ENCODE measurements at regions not wholly inside any gene's neighbourhood (a gene's known extent, or its start where the extent isn't known, plus 50 kb on each side); places are given as distances from the start of the nearest gene placed in this dataset.

GRCh38 chr2:228653884-228654283, 472.4 kb upstream of the SPHKAP start:
- H3K4me3 Mint-ChIP-seq: no peak overlapping the region
- no peak overlapping the region for H3K27ac Mint-ChIP-seq
- no peak overlapping the region for H3K9ac ChIP-seq (ENCODE audit: insufficient read depth, low read length, poor library complexity, severe bottlenecking)
- no peaks in the 10 kb centered on the region for H3K4me1 ChIP-seq (ENCODE audit: control insufficient read depth in 1 of 2, insufficient read depth in 2 of 2, low read length in 2 of 2)
- no peaks in the 10 kb centered on the region for H3K4me1 Mint-ChIP-seq
- no peak overlapping the region for H3K27ac ChIP-seq (ENCODE audit: low read depth in 1 of 2, low read length in 2 of 2)
- no peaks in the 10 kb centered on the region for H3K27me3 Mint-ChIP-seq (ENCODE audit: low read depth in 3 of 3)
- no peak overlapping the region for H2AFZ ChIP-seq (ENCODE audit: insufficient read depth, low read depth, low read length, poor library complexity, severe bottlenecking)
- intact Hi-C loops (cut with micrococcal nuclease): no loop called here
- no peaks in the 10 kb centered on the region for H3K9me3 ChIP-seq (replicated peaks in 1 of 2; ENCODE audit: control insufficient read depth in 1 of 2, insufficient read depth in 1 of 2, low read length in 2 of 2)
- H3K79me2 ChIP-seq (ENCODE audit: insufficient read depth, low read length): no peaks in the 10 kb centered on the region
- H3K27me3 ChIP-seq (ENCODE audit: control insufficient read depth in 2 of 2, insufficient read depth in 2 of 2, low read length in 2 of 2): no peaks in the 10 kb centered on the region
- no peaks in the 10 kb centered on the region for H3K36me3 Mint-ChIP-seq
- H3K4me3 ChIP-seq (replicated peaks in 1 of 3; ENCODE audit: low read depth in 2 of 3, low read length in 3 of 3): no peak overlapping the region
- H3K9me3 Mint-ChIP-seq: no peaks in the 10 kb centered on the region
- no peak for DNase-seq
- TF ChIP-seq, protein P1, sequence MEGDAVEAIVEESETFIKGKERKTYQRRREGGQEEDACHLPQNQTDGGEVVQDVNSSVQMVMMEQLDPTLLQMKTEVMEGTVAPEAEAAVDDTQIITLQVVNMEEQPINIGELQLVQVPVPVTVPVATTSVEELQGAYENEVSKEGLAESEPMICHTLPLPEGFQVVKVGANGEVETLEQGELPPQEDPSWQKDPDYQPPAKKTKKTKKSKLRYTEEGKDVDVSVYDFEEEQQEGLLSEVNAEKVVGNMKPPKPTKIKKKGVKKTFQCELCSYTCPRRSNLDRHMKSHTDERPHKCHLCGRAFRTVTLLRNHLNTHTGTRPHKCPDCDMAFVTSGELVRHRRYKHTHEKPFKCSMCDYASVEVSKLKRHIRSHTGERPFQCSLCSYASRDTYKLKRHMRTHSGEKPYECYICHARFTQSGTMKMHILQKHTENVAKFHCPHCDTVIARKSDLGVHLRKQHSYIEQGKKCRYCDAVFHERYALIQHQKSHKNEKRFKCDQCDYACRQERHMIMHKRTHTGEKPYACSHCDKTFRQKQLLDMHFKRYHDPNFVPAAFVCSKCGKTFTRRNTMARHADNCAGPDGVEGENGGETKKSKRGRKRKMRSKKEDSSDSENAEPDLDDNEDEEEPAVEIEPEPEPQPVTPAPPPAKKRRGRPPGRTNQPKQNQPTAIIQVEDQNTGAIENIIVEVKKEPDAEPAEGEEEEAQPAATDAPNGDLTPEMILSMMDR (IDR thresholded peaks at IDR 0.05): no peak
- H3K36me3 ChIP-seq (replicated peaks in 1 of 2; ENCODE audit: control insufficient read depth in 1 of 2, insufficient read depth in 2 of 2, low read length in 2 of 2): no peaks in the 10 kb centered on the region
- H3K4me2 ChIP-seq (replicated peaks; ENCODE audit: extremely low read depth, low read length, poor library complexity, severe bottlenecking): no peak overlapping the region
- no peaks in the 10 kb centered on the region for H4K20me1 ChIP-seq (ENCODE audit: insufficient read depth, low read length)
- 89% methylated on average over 2 of the region's 4 CpGs for WGBS (ENCODE audit: insufficient coverage)

- H3K27me3 ChIP-seq (ENCODE audit: control insufficient read depth in 2 of 2, insufficient read depth in 2 of 2, low read length in 2 of 2): no peaks in the 10 kb centered on the region
- H3K9me3 ChIP-seq (replicated peaks in 1 of 2; ENCODE audit: control insufficient read depth in 1 of 2, insufficient read depth in 1 of 2, low read length in 2 of 2): no peaks in the 10 kb centered on the region
- no peak overlapping the region for H2AFZ ChIP-seq (ENCODE audit: insufficient read depth, low read depth, low read length, poor library complexity, severe bottlenecking)
- H3K27ac ChIP-seq (ENCODE audit: low read depth in 1 of 2, low read length in 2 of 2): no peak overlapping the region
- no peak overlapping the region for H3K27ac Mint-ChIP-seq
- no peaks in the 10 kb centered on the region for H3K36me3 ChIP-seq (replicated peaks in 1 of 2; ENCODE audit: control insufficient read depth in 1 of 2, insufficient read depth in 2 of 2, low read length in 2 of 2)
- H3K79me2 ChIP-seq (ENCODE audit: insufficient read depth, low read length): no peaks in the 10 kb centered on the region
- no peaks in the 10 kb centered on the region for H3K4me1 ChIP-seq (ENCODE audit: control insufficient read depth in 1 of 2, insufficient read depth in 2 of 2, low read length in 2 of 2)
- no peak overlapping the region for H3K9ac ChIP-seq (ENCODE audit: insufficient read depth, low read length, poor library complexity, severe bottlenecking)
- no peaks in the 10 kb centered on the region for H3K9me3 Mint-ChIP-seq
- no peak overlapping the region for H3K4me3 Mint-ChIP-seq
- no peak for DNase-seq
- H3K36me3 Mint-ChIP-seq: no peaks in the 10 kb centered on the region
- no peak overlapping the region for H3K4me2 ChIP-seq (replicated peaks; ENCODE audit: extremely low read depth, low read length, poor library complexity, severe bottlenecking)
- WGBS (ENCODE audit: insufficient coverage): no CpG with 5 or more reads among the region's 3 CpGs
- intact Hi-C loops (cut with micrococcal nuclease): no loop called here
- H3K4me1 Mint-ChIP-seq: no peaks in the 10 kb centered on the region
- H3K27me3 Mint-ChIP-seq (ENCODE audit: low read depth in 3 of 3): no peaks in the 10 kb centered on the region
- no peaks in the 10 kb centered on the region for H4K20me1 ChIP-seq (ENCODE audit: insufficient read depth, low read length)
- TF ChIP-seq, protein P1 (IDR thresholded peaks at IDR 0.05): no peak
- H3K4me3 ChIP-seq (replicated peaks in 1 of 3; ENCODE audit: low read depth in 2 of 3, low read length in 3 of 3): no peak overlapping the region
These were observed 470.9 kb upstream of the SPHKAP start for GRCh38 chr2:228652366-228652765.

Measured in CD14-positive monocyte (primary cell).